ENCODE measurements at regions not wholly inside any gene's neighbourhood (a gene's known extent, or its start where the extent isn't known, plus 50 kb on each side); places are given as distances from the start of the nearest gene placed in this dataset.

DNA sequence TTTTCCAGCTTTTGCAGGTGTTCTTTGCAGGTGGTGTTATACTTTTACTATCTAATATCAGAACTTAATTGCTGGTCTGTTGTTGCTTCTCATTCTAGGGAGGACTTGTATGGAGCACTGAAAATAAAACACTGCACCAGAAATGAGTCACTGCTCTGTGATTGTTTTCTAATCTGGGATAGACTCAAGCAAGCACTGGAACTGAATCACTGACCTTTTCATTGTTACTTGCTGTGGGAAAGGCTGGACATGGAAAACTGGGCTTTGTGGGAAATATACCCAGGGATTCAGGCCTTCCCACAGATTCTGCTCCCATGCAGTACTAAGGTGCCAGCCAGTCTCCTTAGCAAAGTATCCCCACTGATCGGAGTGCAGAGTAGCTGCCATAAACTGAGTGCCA lies 470.0 kb upstream of the GCFC2 start:
- TF ChIP-seq, protein P1, sequence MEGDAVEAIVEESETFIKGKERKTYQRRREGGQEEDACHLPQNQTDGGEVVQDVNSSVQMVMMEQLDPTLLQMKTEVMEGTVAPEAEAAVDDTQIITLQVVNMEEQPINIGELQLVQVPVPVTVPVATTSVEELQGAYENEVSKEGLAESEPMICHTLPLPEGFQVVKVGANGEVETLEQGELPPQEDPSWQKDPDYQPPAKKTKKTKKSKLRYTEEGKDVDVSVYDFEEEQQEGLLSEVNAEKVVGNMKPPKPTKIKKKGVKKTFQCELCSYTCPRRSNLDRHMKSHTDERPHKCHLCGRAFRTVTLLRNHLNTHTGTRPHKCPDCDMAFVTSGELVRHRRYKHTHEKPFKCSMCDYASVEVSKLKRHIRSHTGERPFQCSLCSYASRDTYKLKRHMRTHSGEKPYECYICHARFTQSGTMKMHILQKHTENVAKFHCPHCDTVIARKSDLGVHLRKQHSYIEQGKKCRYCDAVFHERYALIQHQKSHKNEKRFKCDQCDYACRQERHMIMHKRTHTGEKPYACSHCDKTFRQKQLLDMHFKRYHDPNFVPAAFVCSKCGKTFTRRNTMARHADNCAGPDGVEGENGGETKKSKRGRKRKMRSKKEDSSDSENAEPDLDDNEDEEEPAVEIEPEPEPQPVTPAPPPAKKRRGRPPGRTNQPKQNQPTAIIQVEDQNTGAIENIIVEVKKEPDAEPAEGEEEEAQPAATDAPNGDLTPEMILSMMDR (IDR thresholded peaks at IDR 0.05) = no peak
- TF ChIP-seq POLR2AphosphoS5 (IDR thresholded peaks at IDR 0.05; ENCODE audit: low read depth, low read length) = no peak

Data from Panc1 (cell line).